HG02610 (cell line): ENCODE measurements at regions not wholly inside any gene's neighbourhood (a gene's known extent, or its start where the extent isn't known, plus 50 kb on each side); places are given as distances from the start of the nearest gene placed in this dataset.
A peak's percentile ranks its signal among the peaks of the same experiment; 100 is the strongest.
"Not testable (repeated sequence)": the region's sequence is repeated elsewhere in the genome, so short reads cannot be mapped to it uniquely, and the experiment has no call there.

Experiments used
- ATAC-seq: cut with Tn5 transposase; IDR thresholded peaks from one replicate; pipeline ENCODE4 v1.9.1; 2021; ENCODE audit warnings: mild to moderate bottlenecking, moderate library complexity; ENCODE audit not compliant: unreplicated experiment

- peak; percentile 58 for ATAC-seq
Observed at GRCh38 chr3:124619887-124620599, 110.2 kb upstream of the UMPS start.

- ATAC-seq, result peak; percentile 56
Observed at GRCh38 chr3:124620600-124621063, 109.6 kb upstream of the UMPS start.

GRCh38 chr3:124621498-124621897, 108.8 kb upstream of the UMPS start:
- no peak for ATAC-seq

GRCh38 chr3:124625074-124625473, 105.2 kb upstream of the UMPS start:
- ATAC-seq, result no peak

GRCh38 chr3:124627501-124627908, 102.7 kb upstream of the UMPS start:
- no peak for ATAC-seq

GRCh38 chr3:124628863-124629262, 101.4 kb upstream of the UMPS start:
- no peak for ATAC-seq

- ATAC-seq, result no peak
Observed at GRCh38 chr3:124629497-124629896, 100.8 kb upstream of the UMPS start.

GRCh38 chr3:124630960-124631359, 99.3 kb upstream of the UMPS start:
- no peak for ATAC-seq

GRCh38 chr3:124631727-124632126, 98.5 kb upstream of the UMPS start:
- no peak for ATAC-seq

GRCh38 chr3:124632566-124633140, 97.6 kb upstream of the UMPS start:
- ATAC-seq, result no peak

- no peak for ATAC-seq
Observed at GRCh38 chr3:124633524-124633923, 96.7 kb upstream of the UMPS start.

- ATAC-seq, result peak; percentile 31
Observed at GRCh38 chr3:124634210-124635168, 95.8 kb upstream of the UMPS start.

GRCh38 chr3:124635169-124635539, 95.1 kb upstream of the UMPS start:
- ATAC-seq, result no peak

GRCh38 chr3:124636101-124636862, 94.0 kb upstream of the UMPS start:
- no peak for ATAC-seq

GRCh38 chr3:124636863-124637296, 93.4 kb upstream of the UMPS start:
- ATAC-seq, result no peak

GRCh38 chr3:124639406-124640237, 90.6 kb upstream of the UMPS start:
- peak; percentile 74 for ATAC-seq

- no peak for ATAC-seq
Observed at GRCh38 chr3:124640635-124641306, 89.5 kb upstream of the UMPS start.

GRCh38 chr3:124643453-124643852, 86.8 kb upstream of the UMPS start:
- ATAC-seq, result no peak

- ATAC-seq, result not testable (repeated sequence)
Observed at GRCh38 chr3:124646186-124646585, 84.1 kb upstream of the UMPS start.
